Right lobe of liver (tissue), 4 donors: ENCODE measurements at regions not wholly inside any gene's neighbourhood (a gene's known extent, or its start where the extent isn't known, plus 50 kb on each side); places are given as distances from the start of the nearest gene placed in this dataset.

Experiments used
- POLR2A ChIP-seq: fragments of 450-650 bp; IDR thresholded peaks from one replicate; pipeline ENCODE4 v1.6.1; 2017; ENCODE audit warnings: antibody characterized with exemption, mild to moderate bottlenecking
- TF ChIP-seq, protein P1 (sequence below), 4 donors: fragments of 200-600 bp in 3 of 4; fragments of 450-650 bp in 1 of 4; IDR thresholded peaks; one replicate each; pipeline versions ENCODE4 v1.5.1 to v1.8.0; 2016 to 2022; ENCODE audit warnings: antibody characterized with exemption in 4 of 4, mild to moderate bottlenecking in 2 of 4
- donor health status: DM: no; HTN: no; CAD: no.
- donor health status: DM: no; HTN: no; CAD: no.
- donor health status: DM: no; HTN: yes; CAD: no.

DNA sequence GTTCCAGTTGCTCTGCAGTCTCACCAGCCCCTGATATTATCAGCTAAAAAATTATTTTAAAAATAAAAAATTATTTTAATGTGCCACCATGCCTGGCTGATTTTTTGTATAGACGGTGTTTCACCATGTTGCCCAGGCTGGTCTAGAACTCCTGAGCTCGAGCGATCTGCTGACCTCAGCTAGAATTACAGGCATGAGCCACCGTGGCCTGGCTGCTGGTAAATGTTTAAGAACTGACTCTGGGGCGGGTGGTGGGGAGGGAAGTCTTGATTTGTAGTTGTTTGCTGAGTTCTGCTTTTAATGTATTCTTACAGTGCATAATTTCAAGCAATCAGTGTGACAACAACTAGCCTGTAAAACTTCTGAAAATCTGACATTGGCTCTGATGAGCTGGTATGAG is 120.9 kb upstream of the PLET1 start:
- TF ChIP-seq, protein P1, sequence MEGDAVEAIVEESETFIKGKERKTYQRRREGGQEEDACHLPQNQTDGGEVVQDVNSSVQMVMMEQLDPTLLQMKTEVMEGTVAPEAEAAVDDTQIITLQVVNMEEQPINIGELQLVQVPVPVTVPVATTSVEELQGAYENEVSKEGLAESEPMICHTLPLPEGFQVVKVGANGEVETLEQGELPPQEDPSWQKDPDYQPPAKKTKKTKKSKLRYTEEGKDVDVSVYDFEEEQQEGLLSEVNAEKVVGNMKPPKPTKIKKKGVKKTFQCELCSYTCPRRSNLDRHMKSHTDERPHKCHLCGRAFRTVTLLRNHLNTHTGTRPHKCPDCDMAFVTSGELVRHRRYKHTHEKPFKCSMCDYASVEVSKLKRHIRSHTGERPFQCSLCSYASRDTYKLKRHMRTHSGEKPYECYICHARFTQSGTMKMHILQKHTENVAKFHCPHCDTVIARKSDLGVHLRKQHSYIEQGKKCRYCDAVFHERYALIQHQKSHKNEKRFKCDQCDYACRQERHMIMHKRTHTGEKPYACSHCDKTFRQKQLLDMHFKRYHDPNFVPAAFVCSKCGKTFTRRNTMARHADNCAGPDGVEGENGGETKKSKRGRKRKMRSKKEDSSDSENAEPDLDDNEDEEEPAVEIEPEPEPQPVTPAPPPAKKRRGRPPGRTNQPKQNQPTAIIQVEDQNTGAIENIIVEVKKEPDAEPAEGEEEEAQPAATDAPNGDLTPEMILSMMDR (IDR thresholded peaks at IDR 0.05): no peak
- TF ChIP-seq POLR2A: no peak
